ENCODE measurements at regions not wholly inside any gene's neighbourhood (a gene's known extent, or its start where the extent isn't known, plus 50 kb on each side); places are given as distances from the start of the nearest gene placed in this dataset.
A peak's percentile ranks its signal among the peaks of the same experiment; 100 is the strongest.

DNA sequence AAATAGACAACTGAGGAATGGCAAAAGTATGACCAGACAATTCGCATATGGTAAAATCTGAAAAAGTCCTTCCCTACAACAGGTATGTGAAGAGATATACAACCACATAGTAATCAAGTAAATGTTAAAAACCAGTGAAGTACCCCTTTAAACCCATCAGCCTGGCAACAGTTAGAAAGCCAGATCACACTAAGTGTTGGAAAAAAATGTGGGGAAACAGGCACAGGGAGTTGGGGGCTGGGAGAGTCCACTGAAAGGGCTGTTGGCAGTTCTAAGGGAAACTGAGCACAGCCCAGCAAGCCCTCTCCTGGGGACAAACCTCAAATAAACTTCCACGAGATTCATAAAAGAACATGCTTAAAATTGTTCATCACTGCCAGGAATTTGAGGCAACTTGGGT is 242.1 kb downstream of the BUD13 start:
- H3K27me3 ChIP-seq (ENCODE audit: control insufficient read depth, insufficient read depth, low read length): no peaks in the 10 kb centered on the region

DNA sequence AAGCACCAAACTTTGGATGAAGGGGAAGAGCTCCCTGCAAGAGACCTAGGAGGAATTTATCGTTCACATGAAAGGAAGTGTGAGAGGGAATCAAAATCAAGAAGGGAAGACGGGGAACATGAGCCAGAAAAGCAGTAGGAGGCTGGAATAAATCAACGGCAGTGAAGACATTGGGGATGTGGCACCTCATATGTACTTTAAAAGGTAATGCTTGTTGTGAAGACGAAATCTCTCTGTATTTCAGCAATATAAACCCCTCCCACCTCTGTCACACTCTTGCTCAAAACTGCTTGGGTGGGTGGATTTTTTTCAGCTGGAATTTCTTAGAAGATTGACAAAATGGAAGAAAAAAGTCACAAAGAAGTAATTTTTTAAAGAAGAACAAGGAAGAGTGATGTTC is 243.5 kb downstream of the BUD13 start:
- Histone ChIP-seq H3K27ac (ENCODE audit: low read depth in 2 of 2, low read length in 2 of 2) (no peak overlapping the region), H3K36me3 (ENCODE audit: control insufficient read depth in 2 of 3, insufficient read depth in 3 of 3, low read length in 3 of 3) (no peaks in the 10 kb centered on the region), H3K9me3 (ENCODE audit: control insufficient read depth in 2 of 3, insufficient read depth in 1 of 3, low read length in 3 of 3) (peaks cover 0 to 8% (median 4%) of the 10 kb centered on the region in 3 donors), H3K27me3 (ENCODE audit: control insufficient read depth, insufficient read depth, low read length) (no peaks in the 10 kb centered on the region), H3K4me1 (ENCODE audit: control insufficient read depth in 2 of 3, insufficient read depth in 2 of 3, low read depth in 1 of 3, low read length in 3 of 3) (no peaks in the 10 kb centered on the region), H3K4me3 (ENCODE audit: low read length in 3 of 3) (no peak overlapping the region), H3K9ac (ENCODE audit: low read length in 3 of 3) (no peak overlapping the region)
- FAIRE-seq: no peak
- intact Hi-C loops (cut with DNase I): no loop called here
- TF ChIP-seq, protein P1, sequence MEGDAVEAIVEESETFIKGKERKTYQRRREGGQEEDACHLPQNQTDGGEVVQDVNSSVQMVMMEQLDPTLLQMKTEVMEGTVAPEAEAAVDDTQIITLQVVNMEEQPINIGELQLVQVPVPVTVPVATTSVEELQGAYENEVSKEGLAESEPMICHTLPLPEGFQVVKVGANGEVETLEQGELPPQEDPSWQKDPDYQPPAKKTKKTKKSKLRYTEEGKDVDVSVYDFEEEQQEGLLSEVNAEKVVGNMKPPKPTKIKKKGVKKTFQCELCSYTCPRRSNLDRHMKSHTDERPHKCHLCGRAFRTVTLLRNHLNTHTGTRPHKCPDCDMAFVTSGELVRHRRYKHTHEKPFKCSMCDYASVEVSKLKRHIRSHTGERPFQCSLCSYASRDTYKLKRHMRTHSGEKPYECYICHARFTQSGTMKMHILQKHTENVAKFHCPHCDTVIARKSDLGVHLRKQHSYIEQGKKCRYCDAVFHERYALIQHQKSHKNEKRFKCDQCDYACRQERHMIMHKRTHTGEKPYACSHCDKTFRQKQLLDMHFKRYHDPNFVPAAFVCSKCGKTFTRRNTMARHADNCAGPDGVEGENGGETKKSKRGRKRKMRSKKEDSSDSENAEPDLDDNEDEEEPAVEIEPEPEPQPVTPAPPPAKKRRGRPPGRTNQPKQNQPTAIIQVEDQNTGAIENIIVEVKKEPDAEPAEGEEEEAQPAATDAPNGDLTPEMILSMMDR (IDR thresholded peaks at IDR 0.05; ENCODE audit: borderline replicate concordance, extremely low read depth, insufficient read depth): no peak
- peak in 1 of 5 donors; percentile 29 for DNase-seq

More for the DNA sequence above, 242.1 kb downstream of the BUD13 start:
- no peaks in the 10 kb centered on the region for H3K36me3 ChIP-seq (ENCODE audit: control insufficient read depth in 2 of 3, insufficient read depth in 3 of 3, low read length in 3 of 3)
- DNase-seq: no peak
- H3K4me1 ChIP-seq (ENCODE audit: control insufficient read depth in 2 of 3, insufficient read depth in 2 of 3, low read depth in 1 of 3, low read length in 3 of 3): no peaks in the 10 kb centered on the region
- FAIRE-seq: no peak
- H3K9me3 ChIP-seq (ENCODE audit: control insufficient read depth in 2 of 3, insufficient read depth in 1 of 3, low read length in 3 of 3): peaks cover 0 to 8% (median 4%) of the 10 kb centered on the region in 3 donors
- no peak overlapping the region for H3K4me3 ChIP-seq (ENCODE audit: low read length in 3 of 3)
- H3K27ac ChIP-seq (ENCODE audit: low read depth in 2 of 2, low read length in 2 of 2): no peak overlapping the region
- intact Hi-C loops (cut with DNase I): no loop called here
- no peak overlapping the region for H3K9ac ChIP-seq (ENCODE audit: low read length in 3 of 3)
- TF ChIP-seq, protein P1 (IDR thresholded peaks at IDR 0.05; ENCODE audit: borderline replicate concordance, extremely low read depth, insufficient read depth): no peak

DNA sequence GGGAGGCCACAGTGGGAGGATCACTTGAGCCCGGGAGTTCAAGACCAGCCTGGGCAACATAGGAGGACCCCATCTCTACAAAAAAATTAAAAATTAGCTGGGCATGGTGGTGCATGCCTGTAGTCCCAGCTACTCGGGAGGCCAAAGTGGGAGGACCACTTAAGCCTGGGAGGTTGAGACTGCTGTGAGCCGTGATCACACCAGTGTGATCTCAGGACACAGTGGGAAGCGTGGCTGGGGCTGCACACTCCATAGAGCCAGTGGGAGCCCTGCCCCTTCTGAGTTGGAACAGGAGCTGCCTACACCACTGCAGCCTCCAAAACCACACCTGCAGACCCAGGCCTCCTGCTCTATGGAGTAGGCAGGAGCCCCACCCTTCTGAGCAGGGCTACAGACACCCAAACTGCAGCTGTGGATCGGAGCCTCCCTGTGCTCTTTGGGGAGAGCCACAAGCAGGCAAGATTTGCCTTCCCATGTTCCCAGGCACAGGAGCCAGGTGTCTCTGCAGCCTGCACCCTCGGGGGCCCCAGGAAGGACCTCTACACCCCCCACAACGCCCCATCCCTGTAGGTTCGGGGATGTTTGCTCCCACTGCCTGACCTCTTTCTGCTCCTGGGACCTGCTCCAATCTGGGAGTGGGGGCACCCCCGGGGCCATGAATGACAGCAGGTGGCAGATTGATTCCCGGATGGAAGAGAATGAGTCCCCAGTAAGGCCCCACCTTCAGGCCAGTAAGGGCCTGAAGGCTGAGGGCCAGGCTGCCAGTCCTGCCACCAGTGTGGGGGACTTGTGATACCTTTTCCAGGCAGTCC is 245.4 kb downstream of the BUD13 start:
- Histone ChIP-seq H3K9ac (ENCODE audit: low read length in 3 of 3) (no peak overlapping the region), H3K4me1 (ENCODE audit: control insufficient read depth in 2 of 3, insufficient read depth in 2 of 3, low read depth in 1 of 3, low read length in 3 of 3) (no peaks in the 10 kb centered on the region), H3K27ac (ENCODE audit: low read depth in 2 of 2, low read length in 2 of 2) (no peak overlapping the region), H3K4me3 (ENCODE audit: low read length in 3 of 3) (no peak overlapping the region), H3K9me3 (ENCODE audit: control insufficient read depth in 2 of 3, insufficient read depth in 1 of 3, low read length in 3 of 3) (peaks cover 0 to 8% (median 4%) of the 10 kb centered on the region in 3 donors), H3K36me3 (ENCODE audit: control insufficient read depth in 2 of 3, insufficient read depth in 3 of 3, low read length in 3 of 3) (no peaks in the 10 kb centered on the region), H3K27me3 (ENCODE audit: control insufficient read depth, insufficient read depth, low read length) (no peaks in the 10 kb centered on the region)
- DNase-seq (no peak), FAIRE-seq (no peak)
- intact Hi-C loops (cut with DNase I): no loop called here
- TF ChIP-seq, protein P1 (IDR thresholded peaks at IDR 0.05; ENCODE audit: borderline replicate concordance, extremely low read depth, insufficient read depth): no peak
